Keratinocyte (primary cell): ENCODE measurements at regions not wholly inside any gene's neighbourhood (a gene's known extent, or its start where the extent isn't known, plus 50 kb on each side); places are given as distances from the start of the nearest gene placed in this dataset.

ENCODE experiments used
- DNase-seq: peaks from one replicate; pipeline ENCODE4 v3.0.0-alpha.2; 2011; ENCODE audit warnings: low read depth, missing footprints, low spot score
- FAIRE-seq: peaks from 2 replicates; lab custom pipeline; 2011; peaks lifted over from hg19 to GRCh38; lab: Jason Lieb, UNC
- H2AFZ ChIP-seq: 2 replicates; pipeline ENCODE4 v1.6.0; 2012; ENCODE audit warnings: low read length, control low read depth, inconsistent platforms; ENCODE audit not compliant: control insufficient read depth
- H3K27ac ChIP-seq: 2 replicates; pipeline ENCODE4 v1.5.1; 2011; ENCODE audit warnings: low read length; ENCODE audit not compliant: control insufficient read depth, insufficient read depth
- H3K27me3 ChIP-seq: 3 replicates; pipeline ENCODE4 v1.6.0; 2011; ENCODE audit warnings: low read length; ENCODE audit not compliant: control insufficient read depth, insufficient read depth; ENCODE audit errors: extremely low read depth
- H3K36me3 ChIP-seq, 2 experiments: 2 replicates in 1 of 2; 3 replicates in 1 of 2; pipeline ENCODE4 v1.5.1; 2011; ENCODE audit warnings: low read length in 2 of 2, mild to moderate bottlenecking in 1 of 2; ENCODE audit not compliant: control insufficient read depth in 2 of 2, insufficient read depth in 2 of 2; ENCODE audit errors: extremely low read depth in 1 of 2
- H3K4me1 ChIP-seq: 3 replicates; pipeline ENCODE4 v1.5.1; 2011; ENCODE audit warnings: low read length; ENCODE audit not compliant: control insufficient read depth, insufficient read depth; ENCODE audit errors: extremely low read depth
- H3K4me2 ChIP-seq: 3 replicates; pipeline ENCODE4 v1.6.0; 2011; ENCODE audit warnings: low read depth, low read length; ENCODE audit not compliant: control insufficient read depth, insufficient read depth; ENCODE audit errors: extremely low read depth
- H3K4me3 ChIP-seq, 3 experiments: fragments of 200-600 bp in 1 of 3; sonication (generic) in 1 of 3; 2 replicates in 2 of 3; 3 replicates in 1 of 3; pipeline ENCODE4 v1.5.1; 2011 to 2016; ENCODE audit warnings: low read length in 3 of 3, mild to moderate bottlenecking in 3 of 3, control low read depth in 2 of 3, inconsistent platforms in 1 of 3, low read depth in 1 of 3, mixed read lengths in 1 of 3, mixed run types in 1 of 3, moderate library complexity in 1 of 3; ENCODE audit not compliant: control insufficient read depth in 2 of 3, insufficient read depth in 2 of 3; ENCODE audit errors: extremely low read depth in 1 of 3
- H3K79me2 ChIP-seq: 2 replicates; pipeline ENCODE4 v1.6.0; 2012; ENCODE audit warnings: low read length; ENCODE audit not compliant: control insufficient read depth, insufficient read depth
- H3K9ac ChIP-seq: 3 replicates; pipeline ENCODE4 v1.6.0; 2011; ENCODE audit warnings: low read length; ENCODE audit not compliant: control insufficient read depth, insufficient read depth; ENCODE audit errors: extremely low read depth
- H3K9me1 ChIP-seq: 3 replicates; pipeline ENCODE4 v1.6.0; 2011; ENCODE audit warnings: low read length; ENCODE audit not compliant: control insufficient read depth, insufficient read depth; ENCODE audit errors: extremely low read depth
- H3K9me3 ChIP-seq: 2 replicates; pipeline ENCODE4 v1.5.1; 2012; ENCODE audit warnings: low read depth, low read length; ENCODE audit not compliant: control insufficient read depth
- H4K20me1 ChIP-seq: 3 replicates; pipeline ENCODE4 v1.6.0; 2011; ENCODE audit warnings: low read length; ENCODE audit not compliant: control insufficient read depth, insufficient read depth; ENCODE audit errors: extremely low read depth
- EZH2 ChIP-seq: IDR thresholded peaks from one replicate; pipeline ENCODE4 v1.6.1; 2012; ENCODE audit warnings: inconsistent platforms, mild to moderate bottlenecking, low read length, moderate library complexity
- dilution Hi-C: fragments of 300-500 bp; cut with MboI; formaldehyde crosslinking; loops from one replicate; pipeline ENCODE4 v1.7.0; 2020; ENCODE audit warnings: low sequenced_read_pairs; ENCODE audit not compliant: extremely low pct_ligation_motif_present
- TF ChIP-seq, protein P1 (sequence below), 3 experiments: IDR thresholded peaks in 1 of 3; conservative IDR thresholded peaks in 1 of 3; optimal IDR thresholded peaks in 1 of 3; 2 replicates in 2 of 3; 3 replicates in 1 of 3; pipeline versions ENCODE3 to v1.5.1; 2011; ENCODE audit warnings: low read length in 3 of 3, mild to moderate bottlenecking in 3 of 3, moderate library complexity in 2 of 3, control low read depth in 1 of 3, inconsistent platforms in 1 of 3; ENCODE audit not compliant: insufficient read depth in 2 of 3; ENCODE audit errors: extremely low read depth in 1 of 3

DNA sequence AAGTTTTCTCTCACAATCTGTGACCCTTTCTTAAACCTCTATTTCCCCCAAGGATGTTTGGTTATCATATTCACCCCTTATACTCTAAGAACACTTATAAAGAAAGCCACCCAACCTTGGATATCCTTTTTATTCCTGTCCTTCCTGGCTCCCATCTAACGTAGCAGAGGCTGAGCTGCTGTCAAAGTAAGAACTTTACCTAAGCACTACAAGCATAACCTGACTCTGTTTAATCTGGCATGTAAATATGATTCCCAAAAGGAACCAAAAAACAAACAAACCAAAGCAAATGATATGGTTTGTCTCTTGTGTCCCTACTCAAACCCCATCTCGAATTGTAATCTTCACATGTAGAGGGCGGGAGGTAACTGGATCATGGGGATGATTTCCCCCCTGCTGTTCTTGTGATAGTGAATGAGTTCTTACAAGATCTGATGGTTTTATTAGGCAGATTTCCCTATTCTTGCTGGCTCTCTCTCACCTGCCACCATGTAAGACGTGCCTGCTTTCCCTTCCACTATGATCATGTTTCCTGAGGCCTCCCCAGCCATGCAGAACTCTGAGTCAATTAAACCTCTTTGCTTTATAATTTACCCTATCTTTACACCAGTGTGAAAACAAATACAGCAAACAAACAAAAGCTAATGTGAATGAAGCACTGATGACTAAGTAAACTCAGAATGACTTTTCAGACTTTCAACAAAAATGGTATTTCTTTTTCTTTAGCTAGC is 72.7 kb upstream of the SPOPL start:
- Histone ChIP-seq H4K20me1 (no peaks in the 10 kb centered on the region), H3K79me2 (no peaks in the 10 kb centered on the region), H3K4me3 (no peak overlapping the region), H2AFZ (no peak overlapping the region), H3K27me3 (no peaks in the 10 kb centered on the region), H3K36me3 (no peaks in the 10 kb centered on the region), H3K27ac (no peak overlapping the region), H3K9ac (no peak overlapping the region), H3K4me1 (peaks cover 22% of the 10 kb centered on the region), H3K4me2 (no peak overlapping the region), H3K9me1 (no peaks in the 10 kb centered on the region), H3K9me3 (no peaks in the 10 kb centered on the region)
- no peak for TF ChIP-seq EZH2
- TF ChIP-seq, protein P1, sequence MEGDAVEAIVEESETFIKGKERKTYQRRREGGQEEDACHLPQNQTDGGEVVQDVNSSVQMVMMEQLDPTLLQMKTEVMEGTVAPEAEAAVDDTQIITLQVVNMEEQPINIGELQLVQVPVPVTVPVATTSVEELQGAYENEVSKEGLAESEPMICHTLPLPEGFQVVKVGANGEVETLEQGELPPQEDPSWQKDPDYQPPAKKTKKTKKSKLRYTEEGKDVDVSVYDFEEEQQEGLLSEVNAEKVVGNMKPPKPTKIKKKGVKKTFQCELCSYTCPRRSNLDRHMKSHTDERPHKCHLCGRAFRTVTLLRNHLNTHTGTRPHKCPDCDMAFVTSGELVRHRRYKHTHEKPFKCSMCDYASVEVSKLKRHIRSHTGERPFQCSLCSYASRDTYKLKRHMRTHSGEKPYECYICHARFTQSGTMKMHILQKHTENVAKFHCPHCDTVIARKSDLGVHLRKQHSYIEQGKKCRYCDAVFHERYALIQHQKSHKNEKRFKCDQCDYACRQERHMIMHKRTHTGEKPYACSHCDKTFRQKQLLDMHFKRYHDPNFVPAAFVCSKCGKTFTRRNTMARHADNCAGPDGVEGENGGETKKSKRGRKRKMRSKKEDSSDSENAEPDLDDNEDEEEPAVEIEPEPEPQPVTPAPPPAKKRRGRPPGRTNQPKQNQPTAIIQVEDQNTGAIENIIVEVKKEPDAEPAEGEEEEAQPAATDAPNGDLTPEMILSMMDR (optimal IDR thresholded peaks at IDR 0.05 in 1 of 3, IDR thresholded peaks at IDR 0.05 in 1 of 3, conservative IDR thresholded peaks at IDR 0.05 in 1 of 3; ENCODE audit: extremely low read depth in 1 of 3, insufficient read depth in 2 of 3, low read length in 3 of 3): no peak
- FAIRE-seq: no peak
- dilution Hi-C loops: no loop called here
- no peak for DNase-seq

DNA sequence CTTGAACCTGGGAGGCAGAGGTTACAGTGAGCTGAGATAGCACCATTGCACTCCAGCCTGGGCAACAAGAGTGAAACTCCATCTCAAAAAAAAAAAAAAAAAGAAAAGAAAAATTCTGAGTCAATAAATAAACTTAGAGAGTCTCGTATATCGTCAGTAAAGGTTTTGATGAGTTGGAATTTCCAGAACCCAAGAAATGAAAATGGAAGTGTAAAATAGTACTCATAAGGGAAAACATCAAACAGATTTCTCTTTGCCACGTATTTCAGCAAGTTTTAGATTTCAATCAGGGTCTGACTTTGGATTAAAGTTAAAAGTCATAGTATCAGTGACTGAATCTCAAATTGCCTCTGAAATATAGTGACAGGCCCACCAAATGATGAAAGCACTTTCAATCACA is 71.4 kb upstream of the SPOPL start:
- no peak overlapping the region for H2AFZ ChIP-seq
- no peak overlapping the region for H3K27ac ChIP-seq
- no peaks in the 10 kb centered on the region for H3K27me3 ChIP-seq
- dilution Hi-C loops: no loop called here
- no peaks in the 10 kb centered on the region for H3K36me3 ChIP-seq
- no peak overlapping the region for H3K4me2 ChIP-seq
- no peaks in the 10 kb centered on the region for H3K9me1 ChIP-seq
- TF ChIP-seq, protein P1 (optimal IDR thresholded peaks at IDR 0.05 in 1 of 3, IDR thresholded peaks at IDR 0.05 in 1 of 3, conservative IDR thresholded peaks at IDR 0.05 in 1 of 3; ENCODE audit: extremely low read depth in 1 of 3, insufficient read depth in 2 of 3, low read length in 3 of 3): no peak
- TF ChIP-seq EZH2: no peak
- no peak overlapping the region for H3K9ac ChIP-seq
- DNase-seq: no peak
- no peaks in the 10 kb centered on the region for H3K9me3 ChIP-seq
- no peaks in the 10 kb centered on the region for H3K79me2 ChIP-seq
- H3K4me3 ChIP-seq: no peak overlapping the region
- no peaks in the 10 kb centered on the region for H4K20me1 ChIP-seq
- peaks cover 26% of the 10 kb centered on the region for H3K4me1 ChIP-seq
- no peak for FAIRE-seq
